Psoas muscle (tissue), 7 donors: ENCODE measurements at regions not wholly inside any gene's neighbourhood (a gene's known extent, or its start where the extent isn't known, plus 50 kb on each side); places are given as distances from the start of the nearest gene placed in this dataset.

Experiments
- ATAC-seq, 4 donors: fragments of 200-7000 bp; cut with Tn5 transposase; one replicate each; pipeline ENCODE4 v1.9.1; 2020; ENCODE audit warnings: moderate library complexity in 3 of 4, mild to moderate bottlenecking in 2 of 4
- DNase-seq, 2 donors: peaks; one replicate each; pipeline ENCODE4 v3.0.0-alpha.2; 2020
- H3K27ac ChIP-seq: fragments of 200-600 bp; one replicate; pipeline ENCODE4 v1.8.0; 2022
- H3K27me3 ChIP-seq, 3 donors: fragments of 200-600 bp in 1 of 3; one replicate each; pipeline versions ENCODE4 v1.6.1 to v1.8.0; 2013 to 2022; ENCODE audit warnings: low read length in 2 of 3, mild to moderate bottlenecking in 2 of 3, moderate library complexity in 1 of 3; ENCODE audit not compliant: insufficient read depth in 3 of 3
- H3K36me3 ChIP-seq, 2 donors: fragments of 200-600 bp in 1 of 2; one replicate each; pipeline versions ENCODE4 v1.6.1 to v1.8.0; 2013 to 2022; ENCODE audit warnings: low read depth in 1 of 2, mild to moderate bottlenecking in 1 of 2, moderate library complexity in 1 of 2; ENCODE audit not compliant: insufficient read depth in 1 of 2
- H3K4me1 ChIP-seq: fragments of 200-600 bp; one replicate; pipeline ENCODE4 v1.8.0; 2022
- H3K4me3 ChIP-seq: fragments of 200-600 bp; one replicate; pipeline ENCODE4 v1.8.0; 2022; ENCODE audit warnings: mild to moderate bottlenecking
- H3K9me3 ChIP-seq: fragments of 200-600 bp; one replicate; pipeline ENCODE4 v1.8.0; 2022
- WGBS, 3 donors: extraction: QIAGEN DNeasy Blood & Tissue Kit; methylation state at CpG; one replicate each; pipeline versions ENCODE4 v1.1.6 to v1.1.7; 2013; 5-methylcytosine and 5-hydroxymethylcytosine counted together
- intact Hi-C, 2 donors: fragments of 100-400 bp; cut with DNase I; formaldehyde crosslinking; loops; one replicate each; pipeline versions ENCODE4 v1.11.0 to v1.14.2; 2022
- TF ChIP-seq, protein P1 (sequence below): fragments of 200-600 bp; IDR thresholded peaks from one replicate; pipeline ENCODE4 v1.8.0; 2022; ENCODE audit warnings: antibody characterized with exemption
- donor health status: healthy with polysubstance abuse.
- donor health status: DM: no; HTN: no; CAD: no; lungs with moderate emphysema.
- donor health status: Bipolar disorder and iron deficiency.
- donor health status: healthy.
- donor health status: DM: yes; HTN: yes; CAD: no.
- donor health status: DM: no; HTN: no; CAD: no.
- donor health status: DM: yes; HTN: yes; CAD: no.

DNA sequence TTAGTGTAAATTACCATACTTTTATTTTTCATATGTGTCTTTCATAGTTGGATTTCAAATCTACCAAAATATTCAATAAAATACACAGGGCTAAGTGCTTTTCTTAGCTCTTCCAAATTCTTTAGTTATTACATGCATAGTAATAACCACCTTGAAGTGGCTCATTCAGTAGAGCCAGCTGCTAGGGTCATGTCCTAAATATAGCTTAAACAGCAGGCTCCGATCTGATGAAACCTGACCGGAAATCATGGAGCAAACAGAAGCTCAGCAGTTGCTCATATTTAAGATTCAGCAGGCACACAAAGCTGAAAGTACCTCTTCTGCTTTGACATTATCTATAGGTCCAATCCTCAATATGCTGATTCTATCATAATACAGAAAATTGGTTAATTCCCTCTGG is 1470.4 kb downstream of the ADGRL3 start:
- ATAC-seq = peak; percentile 91 to 97 (median 94)

DNA sequence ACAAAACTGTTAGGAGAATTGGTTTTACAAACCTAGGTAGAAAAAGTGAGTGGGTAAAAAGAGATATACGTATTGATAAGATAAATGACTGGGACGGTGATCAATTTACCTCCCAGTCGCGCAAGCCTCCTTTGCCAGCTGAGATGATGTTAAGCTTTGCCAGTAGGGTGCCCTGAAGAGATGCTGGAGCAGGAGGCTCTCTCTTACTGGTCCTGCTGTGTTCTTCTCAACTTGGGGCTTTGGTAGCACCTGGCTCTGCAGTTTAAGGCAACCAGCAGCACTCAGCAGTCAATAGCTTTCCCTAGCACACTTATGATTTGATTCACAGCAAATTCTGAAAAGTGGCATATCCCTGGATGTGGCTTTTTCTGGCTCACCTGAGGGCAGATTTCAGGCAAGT is 1461.7 kb downstream of the ADGRL3 start:
- ATAC-seq (no peak), DNase-seq (no peak)
- intact Hi-C loops = no loop called here
- no peaks in the 10 kb centered on the region for H3K9me3 ChIP-seq
- H3K27me3 ChIP-seq = no peaks in the 10 kb centered on the region
- TF ChIP-seq, protein P1, sequence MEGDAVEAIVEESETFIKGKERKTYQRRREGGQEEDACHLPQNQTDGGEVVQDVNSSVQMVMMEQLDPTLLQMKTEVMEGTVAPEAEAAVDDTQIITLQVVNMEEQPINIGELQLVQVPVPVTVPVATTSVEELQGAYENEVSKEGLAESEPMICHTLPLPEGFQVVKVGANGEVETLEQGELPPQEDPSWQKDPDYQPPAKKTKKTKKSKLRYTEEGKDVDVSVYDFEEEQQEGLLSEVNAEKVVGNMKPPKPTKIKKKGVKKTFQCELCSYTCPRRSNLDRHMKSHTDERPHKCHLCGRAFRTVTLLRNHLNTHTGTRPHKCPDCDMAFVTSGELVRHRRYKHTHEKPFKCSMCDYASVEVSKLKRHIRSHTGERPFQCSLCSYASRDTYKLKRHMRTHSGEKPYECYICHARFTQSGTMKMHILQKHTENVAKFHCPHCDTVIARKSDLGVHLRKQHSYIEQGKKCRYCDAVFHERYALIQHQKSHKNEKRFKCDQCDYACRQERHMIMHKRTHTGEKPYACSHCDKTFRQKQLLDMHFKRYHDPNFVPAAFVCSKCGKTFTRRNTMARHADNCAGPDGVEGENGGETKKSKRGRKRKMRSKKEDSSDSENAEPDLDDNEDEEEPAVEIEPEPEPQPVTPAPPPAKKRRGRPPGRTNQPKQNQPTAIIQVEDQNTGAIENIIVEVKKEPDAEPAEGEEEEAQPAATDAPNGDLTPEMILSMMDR = no peak
- no peaks in the 10 kb centered on the region for H3K36me3 ChIP-seq
- H3K4me3 ChIP-seq = no peak overlapping the region
- H3K4me1 ChIP-seq = no peaks in the 10 kb centered on the region
- H3K27ac ChIP-seq = no peak overlapping the region
- 82 to 89% (median 85%) methylated on average over 4 of the region's 4 CpGs for WGBS, 3 donors

More for the DNA sequence above, 1470.4 kb downstream of the ADGRL3 start:
- Histone ChIP-seq H3K27ac (peak overlapping the region; percentile 28), H3K4me3 (no peak overlapping the region), H3K36me3 (no peaks in the 10 kb centered on the region), H3K27me3 (no peaks in the 10 kb centered on the region), H3K9me3 (peaks cover 3% of the 10 kb centered on the region), H3K4me1 (peaks cover 5% of the 10 kb centered on the region)
- DNase-seq = no peak
- 16 to 19% (median 18%) methylated on average over 2 of the region's 2 CpGs for WGBS, 3 donors
- TF ChIP-seq, protein P1 = no peak
- intact Hi-C loops = no loop called here

DNA sequence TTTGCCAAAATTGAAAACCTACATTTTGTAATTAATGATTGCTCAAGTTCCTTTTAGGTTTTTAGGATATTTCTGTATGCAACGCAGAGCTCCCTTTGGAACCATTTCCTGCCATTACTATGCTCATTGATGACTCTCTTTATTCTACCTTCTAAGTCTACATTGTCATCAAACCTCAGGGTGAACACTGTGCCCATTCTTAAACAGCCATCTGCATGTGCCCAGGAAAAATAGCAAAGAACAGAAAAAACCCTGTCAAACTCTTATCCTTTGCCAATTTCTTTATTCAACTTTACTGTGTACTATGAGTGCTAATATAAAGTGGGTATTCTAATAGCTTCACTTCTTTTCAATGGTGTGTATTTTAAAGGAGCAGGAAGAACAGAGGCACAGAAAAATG is 1455.9 kb downstream of the ADGRL3 start:
- intact Hi-C loops = no loop called here
- 80 to 87% (median 83%) methylated on average over 1 of the region's 1 CpG for WGBS, 3 donors

DNA sequence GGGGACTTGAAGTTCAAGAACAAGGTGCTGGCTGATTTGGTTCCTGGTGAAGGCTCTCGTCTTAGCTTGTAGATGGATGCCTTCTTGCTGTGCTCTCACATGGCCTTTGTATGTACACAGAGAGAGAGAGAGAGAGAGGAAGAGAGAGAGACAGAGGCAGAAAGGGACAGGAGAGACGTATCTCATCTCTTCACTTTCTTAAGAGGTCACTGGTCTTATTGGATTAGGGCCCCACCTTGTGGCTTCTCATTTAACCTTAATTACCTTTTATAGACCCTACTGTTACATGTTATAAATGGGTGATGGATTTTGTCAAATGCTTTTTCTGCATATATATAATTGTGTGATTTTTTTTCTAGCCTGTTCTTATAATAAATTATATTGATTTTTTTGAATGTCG is 1444.2 kb downstream of the ADGRL3 start:
- H3K4me3 ChIP-seq = no peak overlapping the region
- no peak for ATAC-seq

More for the DNA sequence above, 1455.9 kb downstream of the ADGRL3 start:
- DNase-seq (no peak), ATAC-seq (no peak)
- Histone ChIP-seq H3K36me3 (no peaks in the 10 kb centered on the region), H3K27me3 (no peaks in the 10 kb centered on the region), H3K4me3 (no peak overlapping the region), H3K27ac (no peak overlapping the region), H3K4me1 (no peaks in the 10 kb centered on the region), H3K9me3 (no peaks in the 10 kb centered on the region)
- TF ChIP-seq, protein P1 = no peak

DNA sequence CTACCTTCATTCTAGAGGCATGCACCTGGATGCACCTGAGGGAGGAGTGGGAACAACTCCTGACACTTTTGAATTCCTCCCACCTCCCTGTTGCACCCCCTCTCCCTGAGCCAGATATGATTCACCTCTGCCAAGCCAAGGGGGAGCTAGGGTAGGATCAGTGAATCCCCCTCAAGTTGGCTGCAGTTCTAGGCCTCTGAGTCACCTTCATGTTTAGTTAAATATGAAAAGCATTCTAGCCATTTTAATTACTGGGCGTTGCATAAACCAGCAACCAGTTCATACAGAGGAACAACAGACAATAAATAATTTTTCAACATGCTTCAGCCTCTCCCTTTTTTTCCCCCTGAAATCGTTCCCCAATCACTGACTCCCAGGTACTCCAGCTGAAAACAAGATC is 1440.2 kb downstream of the ADGRL3 start:
- Histone ChIP-seq H3K9me3 (no peaks in the 10 kb centered on the region), H3K4me3 (no peak overlapping the region), H3K27ac (no peak overlapping the region), H3K27me3 (no peaks in the 10 kb centered on the region), H3K4me1 (no peaks in the 10 kb centered on the region), H3K36me3 (no peaks in the 10 kb centered on the region)
- ATAC-seq (no peak), DNase-seq (no peak)
- WGBS, 3 donors = 44 to 51% (median 48%) methylated on average over 2 of the region's 2 CpGs
- TF ChIP-seq, protein P1 = no peak
- intact Hi-C loops = no loop called here

More for the DNA sequence above, 1444.2 kb downstream of the ADGRL3 start:
- TF ChIP-seq, protein P1 = peak; percentile 11
- Histone ChIP-seq H3K27ac (no peak overlapping the region), H3K27me3 (no peaks in the 10 kb centered on the region), H3K4me1 (no peaks in the 10 kb centered on the region), H3K36me3 (no peaks in the 10 kb centered on the region), H3K9me3 (no peaks in the 10 kb centered on the region)
- DNase-seq = no peak
- intact Hi-C loops = no loop called here
- whole genome bisulfite sequencing, 3 donors = 22 to 26% (median 24%) methylated on average over 3 of the region's 3 CpGs
